HFFc6 (cell line): ENCODE measurements at regions not wholly inside any gene's neighbourhood (a gene's known extent, or its start where the extent isn't known, plus 50 kb on each side); places are given as distances from the start of the nearest gene placed in this dataset.

Experiments used
- DNase-seq: peaks from one replicate; pipeline ENCODE4 v3.0.0-alpha.2; 2018
- H3K27ac Mint-ChIP-seq: 2 replicates; pipeline ENCODE4 v1.8.0; 2020; ENCODE audit warnings: mild to moderate bottlenecking, mixed read lengths
- H3K27me3 Mint-ChIP-seq: 2 replicates; pipeline ENCODE4 v1.8.0; 2021; ENCODE audit warnings: mild to moderate bottlenecking, moderate library complexity, mixed read lengths; ENCODE audit not compliant: insufficient read depth
- H3K36me3 Mint-ChIP-seq: 2 replicates; pipeline ENCODE4 v1.8.0; 2021; ENCODE audit warnings: low read depth, mixed read lengths
- H3K4me1 Mint-ChIP-seq: 2 replicates; pipeline ENCODE4 v1.8.0; 2020; ENCODE audit warnings: low read depth, mixed read lengths
- H3K4me3 Mint-ChIP-seq: 2 replicates; pipeline ENCODE4 v1.8.0; 2020; ENCODE audit warnings: mild to moderate bottlenecking, moderate library complexity, mixed read lengths
- H3K9me3 Mint-ChIP-seq: 2 replicates; pipeline ENCODE4 v1.8.0; 2020; ENCODE audit warnings: mild to moderate bottlenecking, mixed read lengths
- CTCF ChIP-seq: fragments of 200-600 bp; sonication (generic); IDR thresholded peaks from 2 replicates; pipeline ENCODE4 v1.5.0; 2021; ENCODE audit warnings: antibody characterized with exemption, mild to moderate bottlenecking

GRCh38 chr2:45229411-45229810 lies 220.2 kb upstream of the SIX2 start:
- Mint-ChIP-seq H3K4me3 (no peak overlapping the region), H3K4me1 (no peaks in the 10 kb centered on the region), H3K27ac (no peak overlapping the region), H3K27me3 (peaks cover 16% of the 10 kb centered on the region), H3K36me3 (no peaks in the 10 kb centered on the region), H3K9me3 (no peaks in the 10 kb centered on the region)
- DNase-seq: no peak
- TF ChIP-seq CTCF: no peak

GRCh38 chr2:45227347-45227746 lies 218.1 kb upstream of the SIX2 start:
- DNase-seq: no peak
- no peaks in the 10 kb centered on the region for H3K9me3 Mint-ChIP-seq
- no peak overlapping the region for H3K4me3 Mint-ChIP-seq
- H3K27me3 Mint-ChIP-seq: peaks cover 19% of the 10 kb centered on the region
- H3K4me1 Mint-ChIP-seq: no peaks in the 10 kb centered on the region
- H3K27ac Mint-ChIP-seq: no peak overlapping the region
- no peaks in the 10 kb centered on the region for H3K36me3 Mint-ChIP-seq
- no peak for TF ChIP-seq CTCF

- H3K4me1 Mint-ChIP-seq: no peaks in the 10 kb centered on the region
- no peak overlapping the region for H3K4me3 Mint-ChIP-seq
These were observed 215.7 kb upstream of the SIX2 start for GRCh38 chr2:45224993-45225380.

GRCh38 chr2:45224321-45224992 lies 215.2 kb upstream of the SIX2 start:
- Mint-ChIP-seq H3K27me3 (peaks cover 26% of the 10 kb centered on the region), H3K36me3 (no peaks in the 10 kb centered on the region), H3K27ac (no peak overlapping the region), H3K9me3 (no peaks in the 10 kb centered on the region), H3K4me3 (no peak overlapping the region), H3K4me1 (no peaks in the 10 kb centered on the region)
- no peak for DNase-seq
- TF ChIP-seq CTCF: no peak

More at GRCh38 chr2:45224993-45225380, 215.7 kb upstream of the SIX2 start:
- no peak for TF ChIP-seq CTCF
- no peaks in the 10 kb centered on the region for H3K36me3 Mint-ChIP-seq
- H3K27ac Mint-ChIP-seq: no peak overlapping the region
- peaks cover 26% of the 10 kb centered on the region for H3K27me3 Mint-ChIP-seq
- H3K9me3 Mint-ChIP-seq: no peaks in the 10 kb centered on the region
- DNase-seq: no peak

GRCh38 chr2:45223531-45223930 lies 214.3 kb upstream of the SIX2 start:
- DNase-seq: no peak
- Mint-ChIP-seq H3K27ac (no peak overlapping the region), H3K36me3 (no peaks in the 10 kb centered on the region), H3K4me1 (no peaks in the 10 kb centered on the region), H3K4me3 (no peak overlapping the region), H3K27me3 (peaks cover 22% of the 10 kb centered on the region), H3K9me3 (no peaks in the 10 kb centered on the region)
- TF ChIP-seq CTCF: no peak
